ENCODE measurements at regions not wholly inside any gene's neighbourhood (a gene's known extent, or its start where the extent isn't known, plus 50 kb on each side); places are given as distances from the start of the nearest gene placed in this dataset.

DNA sequence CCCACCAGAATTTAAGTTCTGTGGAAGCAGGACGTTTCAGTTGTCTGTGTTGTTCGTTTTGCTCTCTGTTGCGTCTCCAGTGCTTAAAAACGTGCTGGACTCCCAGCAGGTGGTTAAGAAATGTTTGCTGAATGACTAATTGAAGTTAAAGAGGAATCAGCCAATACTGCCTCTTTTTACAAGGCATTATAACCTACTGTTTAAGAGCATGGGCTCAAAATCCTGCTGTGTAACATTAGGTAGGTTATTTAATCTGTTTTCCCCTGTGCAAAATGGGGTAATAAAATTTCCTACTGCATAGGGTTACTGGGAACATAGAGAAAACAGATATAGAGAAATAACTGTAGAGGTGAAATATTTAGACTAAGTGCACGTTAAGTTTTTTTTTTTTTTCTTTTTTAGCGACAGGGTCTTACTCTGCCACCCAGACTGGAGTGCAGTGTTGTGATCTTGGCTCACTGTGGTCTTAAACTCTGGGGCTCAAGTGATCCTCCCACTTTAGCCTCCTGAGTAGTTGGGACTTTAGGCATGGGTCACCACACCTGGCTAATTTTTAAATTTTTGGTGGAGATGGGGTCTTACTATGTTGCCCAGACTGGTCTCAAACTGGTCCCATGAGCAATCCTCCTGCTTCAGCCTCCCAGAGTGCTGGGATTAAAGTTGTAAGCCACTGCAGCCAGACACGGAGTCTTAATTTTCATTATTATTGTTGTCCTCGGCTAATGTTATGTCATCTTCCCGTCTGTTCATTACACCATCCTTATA, 139.4 kb upstream of the PRICKLE1 start:
- H3K9me1 ChIP-seq (replicated peaks; ENCODE audit: control insufficient read depth, extremely low read depth, insufficient read depth, low read length): no peaks in the 10 kb centered on the region
- TF ChIP-seq JUN (IDR thresholded peaks at IDR 0.05; ENCODE audit: borderline replicate concordance, insufficient read depth, insufficient read length, low read depth) (no peak), POLR2AphosphoS5 (IDR thresholded peaks at IDR 0.05; ENCODE audit: insufficient read depth, low read depth, low read length) (no peak), POLR2A (IDR thresholded peaks at IDR 0.05; ENCODE audit: low read depth, low read length) (no peak), FOS (IDR thresholded peaks at IDR 0.05; ENCODE audit: borderline replicate concordance, insufficient read depth, low read length) (no peak), EZH2 (IDR thresholded peaks at IDR 0.05; ENCODE audit: borderline replicate concordance, low read depth, low read length, severe bottlenecking) (no peak), MYC (IDR thresholded peaks at IDR 0.05; ENCODE audit: low read depth, low read length) (no peak)
- TF ChIP-seq, protein P1, sequence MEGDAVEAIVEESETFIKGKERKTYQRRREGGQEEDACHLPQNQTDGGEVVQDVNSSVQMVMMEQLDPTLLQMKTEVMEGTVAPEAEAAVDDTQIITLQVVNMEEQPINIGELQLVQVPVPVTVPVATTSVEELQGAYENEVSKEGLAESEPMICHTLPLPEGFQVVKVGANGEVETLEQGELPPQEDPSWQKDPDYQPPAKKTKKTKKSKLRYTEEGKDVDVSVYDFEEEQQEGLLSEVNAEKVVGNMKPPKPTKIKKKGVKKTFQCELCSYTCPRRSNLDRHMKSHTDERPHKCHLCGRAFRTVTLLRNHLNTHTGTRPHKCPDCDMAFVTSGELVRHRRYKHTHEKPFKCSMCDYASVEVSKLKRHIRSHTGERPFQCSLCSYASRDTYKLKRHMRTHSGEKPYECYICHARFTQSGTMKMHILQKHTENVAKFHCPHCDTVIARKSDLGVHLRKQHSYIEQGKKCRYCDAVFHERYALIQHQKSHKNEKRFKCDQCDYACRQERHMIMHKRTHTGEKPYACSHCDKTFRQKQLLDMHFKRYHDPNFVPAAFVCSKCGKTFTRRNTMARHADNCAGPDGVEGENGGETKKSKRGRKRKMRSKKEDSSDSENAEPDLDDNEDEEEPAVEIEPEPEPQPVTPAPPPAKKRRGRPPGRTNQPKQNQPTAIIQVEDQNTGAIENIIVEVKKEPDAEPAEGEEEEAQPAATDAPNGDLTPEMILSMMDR (IDR thresholded peaks at IDR 0.05; ENCODE audit: extremely low read depth in 1 of 2, insufficient read depth in 1 of 2, low read depth in 1 of 2, low read length in 2 of 2): no peak
- H3K9me3 ChIP-seq (replicated peaks; ENCODE audit: control insufficient read depth, insufficient read depth, low read length): no peaks in the 10 kb centered on the region
- peaks cover 6% of the 10 kb centered on the region for H3K4me1 ChIP-seq (ENCODE audit: control insufficient read depth, extremely low read depth, insufficient read depth, low read length)
- FAIRE-seq (no peak), DNase-seq (ENCODE audit: low read depth, low spot score) (no peak)
- ChIA-PET POLR2A (no interaction called here), CTCF (no interaction called here)
- no peak overlapping the region for H3K4me3 ChIP-seq (replicated peaks in 1 of 3; ENCODE audit: insufficient read depth in 1 of 3, low read depth in 1 of 3, low read length in 3 of 3)
- H3K36me3 ChIP-seq (ENCODE audit: control insufficient read depth in 2 of 2, extremely low read depth in 1 of 2, insufficient read depth in 2 of 2, low read length in 2 of 2): no peaks in the 10 kb centered on the region
- intact Hi-C loops (cut with micrococcal nuclease) (loop anchor here (5.0 kb wide), 2 partner anchors 137 to 247 kb away; no protein-coding TSS in a partner anchor), dilution Hi-C loops (cut with MboI; ENCODE audit: extremely low pct_ligation_motif_present, low sequenced_read_pairs) (no loop called here)
- no peak overlapping the region for H2AFZ ChIP-seq (ENCODE audit: low read depth, low read length)
- H3K27ac ChIP-seq (ENCODE audit: insufficient read depth, low read depth, low read length): no peak overlapping the region
- no peak overlapping the region for H3K9ac ChIP-seq (replicated peaks; ENCODE audit: extremely low read depth, insufficient read depth, low read length)
- H3K4me2 ChIP-seq (ENCODE audit: insufficient read depth, low read length): no peak overlapping the region
- no peaks in the 10 kb centered on the region for H4K20me1 ChIP-seq (replicated peaks; ENCODE audit: control insufficient read depth, extremely low read depth, insufficient read depth, low read length)
- H3K27me3 ChIP-seq (ENCODE audit: control insufficient read depth in 2 of 2, insufficient read depth in 2 of 2, low read length in 2 of 2): no peaks in the 10 kb centered on the region
- no TSS peak for BruUV-seq (replicated peaks)
- no peaks in the 10 kb centered on the region for H3K79me2 ChIP-seq (ENCODE audit: control insufficient read depth, insufficient read depth, low read length)

All from endothelial cell of umbilical vein (primary cell).